Esophagus muscularis mucosa (tissue), 4 donors: ENCODE measurements at regions not wholly inside any gene's neighbourhood (a gene's known extent, or its start where the extent isn't known, plus 50 kb on each side); places are given as distances from the start of the nearest gene placed in this dataset.

Experiments
- DNase-seq: peaks from one replicate; pipeline ENCODE4 v3.0.0-alpha.2; 2017; ENCODE audit errors: extremely low spot score
- H3K27ac ChIP-seq, 4 donors: fragments of 200-600 bp; sonication (generic); replicated peaks in 1 of 4; 1 replicate in 3 of 4; 2 replicates in 1 of 4; pipeline ENCODE4 v1.5.1; 2016 to 2019; ENCODE audit warnings: mild to moderate bottlenecking in 1 of 4
- H3K27me3 ChIP-seq, 4 donors: fragments of 200-600 bp; sonication (generic); one replicate each; pipeline versions ENCODE4 v1.5.1 to v1.6.0; 2016 to 2019
- H3K36me3 ChIP-seq, 4 donors: fragments of 200-600 bp; sonication (generic); one replicate each; pipeline ENCODE4 v1.5.1; 2016 to 2019
- H3K4me1 ChIP-seq, 4 donors: fragments of 200-600 bp; sonication (generic); one replicate each; pipeline ENCODE4 v1.5.1; 2016 to 2019
- H3K4me3 ChIP-seq, 4 donors: fragments of 200-600 bp; sonication (generic); 1 replicate in 2 of 4; 2 replicates in 2 of 4; pipeline ENCODE4 v1.5.1; 2016 to 2019; ENCODE audit warnings: mild to moderate bottlenecking in 4 of 4, moderate library complexity in 1 of 4
- H3K9me3 ChIP-seq, 4 donors: fragments of 200-600 bp; sonication (generic); 1 replicate in 3 of 4; 2 replicates in 1 of 4; pipeline ENCODE4 v1.5.1; 2016 to 2019
- EP300 ChIP-seq: sonication (generic); formaldehyde crosslinking; IDR thresholded peaks from one replicate; pipeline ENCODE4 v1.6.1; 2017; ENCODE audit warnings: antibody characterized with exemption
- POLR2A ChIP-seq: fragments of 450-650 bp; IDR thresholded peaks from one replicate; pipeline ENCODE4 v1.6.1; 2017; ENCODE audit warnings: antibody characterized with exemption, moderate library complexity, mild to moderate bottlenecking, low read depth
- POLR2AphosphoS5 ChIP-seq, 2 donors: sonication (generic); formaldehyde crosslinking; IDR thresholded peaks; one replicate each; pipeline ENCODE4 v1.6.1; 2017; ENCODE audit warnings: antibody characterized with exemption in 2 of 2
- WGBS: methylation state at CpG from one replicate; pipeline ENCODE4 v1.1.5; 2018; 5-methylcytosine and 5-hydroxymethylcytosine counted together
- intact Hi-C: fragments of 100-400 bp; cut with DNase I; formaldehyde crosslinking; loops from one replicate; pipeline ENCODE4 v1.15.1; 2023
- TF ChIP-seq, protein P1 (sequence below), 3 experiments: fragments of 200-600 bp in 2 of 3; fragments of 450-650 bp in 1 of 3; sonication (generic) in 2 of 3; IDR thresholded peaks; one replicate each; pipeline ENCODE4 v1.5.1; 2017 to 2019; ENCODE audit warnings: antibody characterized with exemption in 3 of 3, mild to moderate bottlenecking in 2 of 3, moderate library complexity in 1 of 3

DNA sequence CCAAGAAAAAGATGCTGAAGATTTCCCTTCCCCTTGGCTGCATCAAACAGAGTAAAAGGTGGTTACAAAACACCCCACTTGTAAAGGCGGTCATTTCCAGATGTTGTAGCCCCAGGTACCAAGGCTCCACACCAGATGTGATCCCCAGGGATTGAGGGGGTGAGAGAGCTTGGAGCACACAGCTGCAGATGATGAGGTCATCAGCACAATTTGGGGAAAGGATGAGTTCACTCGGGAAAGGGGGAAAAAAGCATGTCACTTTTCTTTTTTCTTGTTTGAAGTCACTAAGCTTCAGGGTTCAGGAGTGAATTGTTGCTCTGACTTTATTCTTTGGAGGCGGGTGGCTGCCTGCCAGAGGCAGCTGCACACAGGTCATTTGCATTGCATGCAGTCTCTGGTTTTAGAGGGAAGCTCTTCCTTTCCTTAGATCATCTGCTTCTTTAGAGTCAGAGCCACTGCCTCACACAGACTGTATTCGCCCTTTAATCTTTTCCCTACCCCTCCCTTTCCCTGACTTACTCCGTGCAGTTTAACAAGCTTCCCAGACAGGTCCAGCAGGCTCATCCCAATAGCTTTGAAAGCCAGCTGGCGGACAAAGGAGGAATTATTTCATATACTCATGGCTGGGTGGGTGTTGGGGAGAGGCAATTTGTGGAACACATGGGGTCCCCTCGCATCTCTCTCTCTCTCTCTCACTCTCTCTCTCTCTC, 409.3 kb upstream of the SLC24A2 start:
- no peak for DNase-seq
- Histone ChIP-seq H3K4me1 (peaks cover 0 to 16% (median 7%) of the 10 kb centered on the region in 4 donors), H3K9me3 (peaks cover 0 to 10% (median 0%) of the 10 kb centered on the region in 4 donors), H3K27ac (no peak overlapping the region), H3K27me3 (no peaks in the 10 kb centered on the region), H3K36me3 (no peaks in the 10 kb centered on the region), H3K4me3 (no peak overlapping the region)
- TF ChIP-seq, protein P1, sequence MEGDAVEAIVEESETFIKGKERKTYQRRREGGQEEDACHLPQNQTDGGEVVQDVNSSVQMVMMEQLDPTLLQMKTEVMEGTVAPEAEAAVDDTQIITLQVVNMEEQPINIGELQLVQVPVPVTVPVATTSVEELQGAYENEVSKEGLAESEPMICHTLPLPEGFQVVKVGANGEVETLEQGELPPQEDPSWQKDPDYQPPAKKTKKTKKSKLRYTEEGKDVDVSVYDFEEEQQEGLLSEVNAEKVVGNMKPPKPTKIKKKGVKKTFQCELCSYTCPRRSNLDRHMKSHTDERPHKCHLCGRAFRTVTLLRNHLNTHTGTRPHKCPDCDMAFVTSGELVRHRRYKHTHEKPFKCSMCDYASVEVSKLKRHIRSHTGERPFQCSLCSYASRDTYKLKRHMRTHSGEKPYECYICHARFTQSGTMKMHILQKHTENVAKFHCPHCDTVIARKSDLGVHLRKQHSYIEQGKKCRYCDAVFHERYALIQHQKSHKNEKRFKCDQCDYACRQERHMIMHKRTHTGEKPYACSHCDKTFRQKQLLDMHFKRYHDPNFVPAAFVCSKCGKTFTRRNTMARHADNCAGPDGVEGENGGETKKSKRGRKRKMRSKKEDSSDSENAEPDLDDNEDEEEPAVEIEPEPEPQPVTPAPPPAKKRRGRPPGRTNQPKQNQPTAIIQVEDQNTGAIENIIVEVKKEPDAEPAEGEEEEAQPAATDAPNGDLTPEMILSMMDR (IDR thresholded peaks at IDR 0.05): no peak
- TF ChIP-seq POLR2A (no peak), EP300 (no peak), POLR2AphosphoS5 (IDR thresholded peaks at IDR 0.05) (no peak)
- 49% methylated on average over 7 of the region's 7 CpGs for WGBS
- intact Hi-C loops: no loop called here

DNA sequence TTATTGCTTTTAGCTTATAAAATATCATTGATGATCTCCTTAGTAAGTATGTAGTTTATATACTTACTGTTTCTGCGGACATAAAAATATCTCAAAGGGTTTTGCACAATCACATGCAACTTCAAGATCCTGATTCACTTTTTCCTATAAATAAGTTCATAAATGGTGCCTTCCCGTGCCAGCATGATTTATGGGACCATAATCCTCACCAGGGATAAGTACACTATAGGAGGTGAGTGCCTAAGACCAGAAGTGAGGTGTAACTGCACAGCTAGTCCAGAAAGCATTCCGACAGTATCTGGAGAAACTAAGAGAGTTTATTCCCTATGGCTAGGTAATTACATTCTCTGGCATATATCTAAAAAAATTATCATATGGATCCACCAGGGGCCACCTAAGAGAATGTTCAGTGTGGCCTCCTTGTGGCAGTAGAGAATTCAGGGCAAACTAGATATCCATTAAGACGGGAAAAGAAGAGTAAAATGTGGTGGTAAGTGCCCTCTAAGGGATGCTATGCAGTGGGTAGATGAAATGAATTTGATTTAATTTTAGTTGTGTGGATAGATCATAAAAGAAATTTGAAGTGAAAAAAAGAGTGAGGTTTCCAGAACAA, 402.5 kb upstream of the SLC24A2 start:
- no peaks in the 10 kb centered on the region for H3K36me3 ChIP-seq
- peaks cover 0 to 10% (median 0%) of the 10 kb centered on the region in 4 donors for H3K9me3 ChIP-seq
- no peak overlapping the region for H3K27ac ChIP-seq
- intact Hi-C loops: no loop called here
- 93% methylated on average over 4 of the region's 4 CpGs for WGBS
- no peak for DNase-seq
- no peak for TF ChIP-seq POLR2A
- no peak for TF ChIP-seq POLR2AphosphoS5 (IDR thresholded peaks at IDR 0.05)
- TF ChIP-seq, protein P1 (IDR thresholded peaks at IDR 0.05): no peak
- TF ChIP-seq EP300: no peak
- no peaks in the 10 kb centered on the region for H3K27me3 ChIP-seq
- H3K4me1 ChIP-seq: no peaks in the 10 kb centered on the region
- H3K4me3 ChIP-seq: no peak overlapping the region

DNA sequence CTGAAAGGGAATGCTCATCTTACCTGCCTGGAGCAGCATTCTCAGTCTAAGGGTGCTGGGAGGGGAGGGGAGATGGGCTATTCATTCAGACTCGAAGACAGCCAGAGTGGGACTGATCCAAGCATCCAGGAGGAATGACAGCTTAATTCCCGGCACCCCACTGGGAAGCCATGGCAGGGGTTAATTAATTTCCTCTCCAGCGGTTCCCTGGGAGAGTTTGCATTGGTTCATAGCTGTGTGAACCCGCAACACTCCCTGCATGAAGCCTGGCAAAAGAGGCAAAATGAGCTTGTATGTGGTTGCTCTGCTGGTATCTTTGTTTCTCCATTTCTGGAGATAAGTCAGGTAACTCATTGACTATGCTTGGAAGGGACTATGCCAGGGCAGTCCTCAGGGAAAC, 401.0 kb upstream of the SLC24A2 start:
- TF ChIP-seq, protein P1 (IDR thresholded peaks at IDR 0.05): no peak
- TF ChIP-seq POLR2AphosphoS5 (IDR thresholded peaks at IDR 0.05) (no peak), EP300 (no peak), POLR2A (no peak)

DNA sequence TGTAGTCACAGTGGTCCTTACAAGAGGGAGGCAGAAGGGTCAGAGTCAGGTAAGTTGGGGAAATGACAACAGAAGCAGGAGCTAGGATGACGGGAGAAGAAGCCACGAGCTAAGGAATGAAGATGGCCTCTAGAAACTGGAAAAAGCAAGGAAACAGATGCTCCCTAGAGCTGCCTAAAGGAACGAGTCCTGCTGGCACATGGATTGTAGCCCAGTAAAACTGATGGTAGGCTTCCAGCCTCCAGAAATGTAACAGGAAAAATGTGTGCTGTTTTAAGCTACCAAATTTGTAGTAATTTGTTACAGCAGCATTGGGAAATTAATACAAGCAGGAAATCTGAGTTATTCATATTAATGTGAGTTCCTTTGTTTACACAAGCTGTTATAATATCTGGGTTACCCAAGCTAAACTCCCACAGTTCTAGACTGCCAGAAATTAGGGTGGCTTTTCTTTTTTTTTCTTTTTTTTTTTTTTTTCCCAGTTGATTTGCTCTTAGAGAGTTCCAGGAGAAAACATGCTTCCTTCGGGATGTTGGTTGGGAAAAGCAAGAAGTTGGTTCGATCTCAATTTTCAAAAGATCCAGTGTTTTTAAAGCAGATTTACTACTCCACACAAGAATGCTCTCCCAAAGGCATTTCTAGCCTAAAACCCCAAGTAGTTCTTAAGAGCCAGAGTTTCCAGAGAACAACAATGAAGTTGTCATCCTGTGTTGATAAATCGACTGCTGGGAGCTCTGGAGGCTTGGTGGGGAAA, 400.0 kb upstream of the SLC24A2 start:
- Histone ChIP-seq H3K36me3 (no peaks in the 10 kb centered on the region), H3K4me3 (no peak overlapping the region), H3K27me3 (no peaks in the 10 kb centered on the region), H3K9me3 (no peaks in the 10 kb centered on the region), H3K4me1 (no peaks in the 10 kb centered on the region), H3K27ac (no peak overlapping the region)
- WGBS: 62% methylated on average over 6 of the region's 6 CpGs
- no peak for DNase-seq
- intact Hi-C loops: loop anchor here (10.0 kb wide), 1 partner anchor 74 kb away; no protein-coding TSS in a partner anchor
- TF ChIP-seq EP300 (no peak), POLR2AphosphoS5 (IDR thresholded peaks at IDR 0.05) (no peak), POLR2A (no peak)
- TF ChIP-seq, protein P1 (IDR thresholded peaks at IDR 0.05): no peak

More for the DNA sequence above, 401.0 kb upstream of the SLC24A2 start:
- no peak overlapping the region for H3K27ac ChIP-seq
- H3K4me3 ChIP-seq: no peak overlapping the region
- H3K27me3 ChIP-seq: no peaks in the 10 kb centered on the region
- intact Hi-C loops: loop anchor here (10.0 kb wide), 1 partner anchor 75 kb away; no protein-coding TSS in a partner anchor
- 69% methylated on average over 4 of the region's 4 CpGs for WGBS
- no peak for DNase-seq
- no peaks in the 10 kb centered on the region for H3K9me3 ChIP-seq
- no peaks in the 10 kb centered on the region for H3K4me1 ChIP-seq
- H3K36me3 ChIP-seq: no peaks in the 10 kb centered on the region
